OCI-LY3 (cell line): ENCODE measurements at regions not wholly inside any gene's neighbourhood (a gene's known extent, or its start where the extent isn't known, plus 50 kb on each side); places are given as distances from the start of the nearest gene placed in this dataset.

Experiments used
- H2AFZ ChIP-seq: fragments of 200-600, 300-600 bp; shearing (Covaris generic); 2 replicates; pipeline ENCODE4 v1.6.0; 2014; ENCODE audit warnings: antibody characterized with exemption, low read depth, low read length
- H3K27ac ChIP-seq: fragments of 200-600, 300-600 bp; sonication (generic); 2 replicates; pipeline ENCODE4 v1.5.1; 2014; ENCODE audit warnings: mild to moderate bottlenecking, low read length, moderate library complexity, mixed read lengths
- H3K27me3 ChIP-seq: fragments of 200-600, 300-600 bp; sonication (generic); 2 replicates; pipeline ENCODE4 v1.6.1; 2014; ENCODE audit warnings: low read depth, low read length, mixed read lengths
- H3K36me3 ChIP-seq: fragments of 200-600, 300-600 bp; sonication (generic); replicated peaks from 2 replicates; pipeline ENCODE3; 2014; ENCODE audit warnings: low read depth, low read length, mixed read lengths
- H3K4me1 ChIP-seq: fragments of 300-600, 200-600 bp; sonication (generic); 2 replicates; pipeline ENCODE4 v1.6.1; 2014; ENCODE audit warnings: low read length, mixed read lengths
- H3K4me2 ChIP-seq: fragments of 200-600, 300-600 bp; sonication (generic); 2 replicates; pipeline ENCODE4 v1.6.1; 2014; ENCODE audit warnings: low read length, mixed read lengths
- H3K4me3 ChIP-seq: fragments of 300-600, 200-600 bp; sonication (generic); 2 replicates; pipeline ENCODE4 v1.5.1; 2014; ENCODE audit warnings: antibody characterized with exemption, mild to moderate bottlenecking, low read length, moderate library complexity
- H3K79me2 ChIP-seq: fragments of 300-600, 200-600 bp; shearing (Covaris generic); 2 replicates; pipeline ENCODE4 v1.6.1; 2014; ENCODE audit warnings: mild to moderate bottlenecking, low read length, mixed read lengths
- H3K9ac ChIP-seq: fragments of 300-600, 200-600 bp; shearing (Covaris generic); 2 replicates; pipeline ENCODE4 v1.6.0; 2014; ENCODE audit warnings: mild to moderate bottlenecking, low read length, moderate library complexity
- H3K9me3 ChIP-seq: fragments of 200-600, 300-600 bp; shearing (Covaris generic); 2 replicates; pipeline ENCODE4 v1.6.1; 2014; ENCODE audit warnings: low read length, mixed read lengths; ENCODE audit not compliant: insufficient read depth
- H4K20me1 ChIP-seq: fragments of 200-600, 300-600 bp; sonication (generic); 2 replicates; pipeline ENCODE4 v1.6.1; 2016; ENCODE audit warnings: low read length, mixed read lengths; ENCODE audit not compliant: insufficient read depth
- CTCF ChIP-seq: fragments of 200-600, 300-600 bp; sonication (generic); IDR thresholded peaks from 2 replicates; pipeline ENCODE4 v1.5.1; 2014; ENCODE audit warnings: antibody characterized with exemption, low read length, low read depth
- EZH2phosphoT487 ChIP-seq: fragments of 200-600 bp; shearing (Covaris generic); IDR thresholded peaks from 2 replicates; pipeline ENCODE4 v1.6.1; 2018; ENCODE audit warnings: antibody characterized with exemption, mixed run types, low read depth

GRCh38 chr13:40432018-40432978 lies 234.1 kb downstream of the FOXO1 start:
- Histone ChIP-seq H3K27ac (peak overlapping the region; percentile 2; the same call in 1 of the 2 replicates), H3K9me3 (peaks cover 7% of the 10 kb centered on the region; the same call in 1 of the 2 replicates), H3K27me3 (no peaks in the 10 kb centered on the region), H3K36me3 (no peaks in the 10 kb centered on the region), H3K9ac (no peak overlapping the region), H2AFZ (no peak overlapping the region), H3K4me3 (no peak overlapping the region), H3K4me1 (peaks cover 38% of the 10 kb centered on the region), H3K79me2 (no peaks in the 10 kb centered on the region), H4K20me1 (no peaks in the 10 kb centered on the region), H3K4me2 (peak overlapping the region; percentile 21; the same call in 1 of the 2 replicates)
- no peak for TF ChIP-seq CTCF
- TF ChIP-seq EZH2phosphoT487: no peak

- H3K27ac ChIP-seq: no peak overlapping the region
- H3K9ac ChIP-seq: no peak overlapping the region
- H3K79me2 ChIP-seq: no peaks in the 10 kb centered on the region
- peaks cover 7% of the 10 kb centered on the region; the same call in 1 of the 2 replicates for H3K9me3 ChIP-seq
- H3K27me3 ChIP-seq: no peaks in the 10 kb centered on the region
- TF ChIP-seq CTCF: no peak
- TF ChIP-seq EZH2phosphoT487: no peak
- no peak overlapping the region for H3K4me2 ChIP-seq
- H3K36me3 ChIP-seq: no peaks in the 10 kb centered on the region
- no peak overlapping the region for H3K4me3 ChIP-seq
- H2AFZ ChIP-seq: no peak overlapping the region
- H4K20me1 ChIP-seq: no peaks in the 10 kb centered on the region
- H3K4me1 ChIP-seq: peaks cover 42% of the 10 kb centered on the region
Measured at GRCh38 chr13:40433001-40433400, 233.4 kb downstream of the FOXO1 start.

- H3K4me2 ChIP-seq: no peak overlapping the region
- no peaks in the 10 kb centered on the region for H4K20me1 ChIP-seq
- H3K36me3 ChIP-seq: no peaks in the 10 kb centered on the region
- TF ChIP-seq EZH2phosphoT487: no peak
- TF ChIP-seq CTCF: no peak
- H3K4me3 ChIP-seq: no peak overlapping the region
- peaks cover 7% of the 10 kb centered on the region; the same call in 1 of the 2 replicates for H3K9me3 ChIP-seq
- H3K79me2 ChIP-seq: no peaks in the 10 kb centered on the region
- H3K27me3 ChIP-seq: no peaks in the 10 kb centered on the region
- H3K9ac ChIP-seq: no peak overlapping the region
- H3K4me1 ChIP-seq: peaks cover 42% of the 10 kb centered on the region
- H2AFZ ChIP-seq: no peak overlapping the region
- H3K27ac ChIP-seq: no peak overlapping the region
Measured at GRCh38 chr13:40433577-40433976, 232.9 kb downstream of the FOXO1 start.
